CD4-positive, alpha-beta T cell treated with Interleukin-4 for 4 hours (primary cell): ENCODE measurements at regions not wholly inside any gene's neighbourhood (a gene's known extent, or its start where the extent isn't known, plus 50 kb on each side); places are given as distances from the start of the nearest gene placed in this dataset.

Experiments used
- DNase-seq: peaks from one replicate; pipeline ENCODE4 v3.0.0-alpha.2; 2020

- no peak for DNase-seq
These were observed 77.3 kb upstream of the CDH5 start for GRCh38 chr16:66289051-66289680.

GRCh38 chr16:66287926-66288325, 78.6 kb upstream of the CDH5 start:
- DNase-seq = no peak

- DNase-seq = no peak
These were observed 79.1 kb upstream of the CDH5 start for GRCh38 chr16:66287416-66287815.

GRCh38 chr16:66286527-66286926, 80.0 kb upstream of the CDH5 start:
- DNase-seq = no peak

- DNase-seq = no peak
These were observed 87.8 kb upstream of the CDH5 start for GRCh38 chr16:66278604-66279262.

- no peak for DNase-seq
These were observed 88.4 kb upstream of the CDH5 start for GRCh38 chr16:66278111-66278531.

- DNase-seq = no peak
These were observed 89.0 kb upstream of the CDH5 start for GRCh38 chr16:66277311-66278070.

GRCh38 chr16:66275775-66276428, 90.6 kb upstream of the CDH5 start:
- peak; percentile 10 for DNase-seq

- DNase-seq = peak; percentile 8
These were observed 92.0 kb upstream of the CDH5 start for GRCh38 chr16:66274335-66275110.

- DNase-seq = no peak
These were observed 92.7 kb upstream of the CDH5 start for GRCh38 chr16:66273644-66274334.

GRCh38 chr16:66273053-66273452, 93.4 kb upstream of the CDH5 start:
- no peak for DNase-seq

GRCh38 chr16:66272461-66272860, 94.0 kb upstream of the CDH5 start:
- no peak for DNase-seq

- DNase-seq = no peak
These were observed 95.1 kb upstream of the CDH5 start for GRCh38 chr16:66271074-66272060.

- peak; percentile 18 for DNase-seq
These were observed 96.1 kb upstream of the CDH5 start for GRCh38 chr16:66270333-66270927.

- no peak for DNase-seq
These were observed 96.7 kb upstream of the CDH5 start for GRCh38 chr16:66269617-66270332.

GRCh38 chr16:66267292-66268014, 99.0 kb upstream of the CDH5 start:
- DNase-seq = no peak

GRCh38 chr16:66266436-66267291, 99.8 kb upstream of the CDH5 start:
- no peak for DNase-seq

GRCh38 chr16:66265556-66266141, 100.8 kb upstream of the CDH5 start:
- no peak for DNase-seq
